T1000 (cell line): ENCODE measurements at regions not wholly inside any gene's neighbourhood (a gene's known extent, or its start where the extent isn't known, plus 50 kb on each side); places are given as distances from the start of the nearest gene placed in this dataset.

Experiments
- DNase-seq: peaks from one replicate; lab custom pipeline; 2025; ENCODE audit warnings: mixed read lengths; lab: John Stamatoyannopoulos, UW

- no peak for DNase-seq
Measured at GRCh38 chr15:77709135-77709886, 76.6 kb upstream of the LINGO1 start.

GRCh38 chr15:77706482-77707244, 74.0 kb upstream of the LINGO1 start:
- DNase-seq, result no peak

GRCh38 chr15:77702211-77702957, 69.7 kb upstream of the LINGO1 start:
- no peak for DNase-seq

- DNase-seq, result no peak
Measured at GRCh38 chr15:77698481-77698880, 65.8 kb upstream of the LINGO1 start.

- DNase-seq, result no peak
Measured at GRCh38 chr15:77697893-77698292, 65.2 kb upstream of the LINGO1 start.

DNA sequence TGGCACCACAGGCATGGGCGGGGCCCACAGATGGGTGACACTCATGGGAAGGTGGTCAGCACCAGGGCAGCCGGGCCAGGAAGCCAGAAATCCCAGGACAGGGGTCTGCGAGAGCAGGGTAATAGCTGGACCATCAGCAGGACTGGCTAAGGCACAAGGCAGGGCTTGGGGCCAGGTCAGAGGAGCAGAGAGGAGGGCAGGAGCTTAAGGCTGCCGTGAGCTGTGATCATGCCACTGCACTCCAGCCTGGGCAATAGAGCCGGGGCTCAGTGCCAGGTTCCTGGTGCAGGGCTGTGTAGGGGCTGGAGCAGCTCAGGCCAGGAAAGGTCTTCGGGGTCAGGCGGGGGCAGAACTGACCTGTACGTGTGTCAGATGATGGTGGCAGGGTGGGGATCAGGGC, 64.2 kb upstream of the LINGO1 start:
- no peak for DNase-seq

DNA sequence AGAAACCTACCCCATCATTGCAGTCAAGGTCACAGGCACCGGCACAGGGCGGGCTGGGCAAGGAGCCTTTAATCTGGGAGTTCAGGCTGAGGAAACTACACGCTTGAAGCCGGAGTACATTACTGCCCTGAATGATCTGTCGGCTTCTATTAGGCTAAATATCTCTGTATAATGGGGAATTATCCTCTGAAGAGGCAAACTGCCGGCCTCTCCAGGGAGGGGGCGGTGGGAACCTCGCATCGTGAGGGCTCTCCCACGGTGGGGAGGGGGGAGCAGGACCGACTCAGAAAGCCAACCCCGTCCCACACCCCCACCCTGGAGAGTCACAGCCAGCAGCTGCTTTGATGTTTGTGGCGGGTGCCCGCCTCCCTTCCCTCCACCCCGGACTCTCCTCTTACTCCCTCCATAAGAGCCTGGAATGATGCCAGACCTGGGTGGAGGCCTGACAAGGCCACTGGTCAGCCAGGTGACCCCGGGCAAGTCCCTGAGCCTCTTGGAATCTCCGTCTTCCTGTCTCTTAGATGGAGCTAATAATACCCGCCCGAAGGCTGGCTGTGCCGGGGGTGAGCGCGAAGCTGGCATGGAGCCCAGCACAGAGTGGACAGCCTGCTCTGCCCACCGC, 63.4 kb upstream of the LINGO1 start:
- DNase-seq, result no peak

- DNase-seq, result no peak
Measured at GRCh38 chr15:77695548-77695947, 62.8 kb upstream of the LINGO1 start.

GRCh38 chr15:77693576-77693975, 60.9 kb upstream of the LINGO1 start:
- no peak for DNase-seq

- no peak for DNase-seq
Measured at GRCh38 chr15:77692614-77693013, 59.9 kb upstream of the LINGO1 start.

DNA sequence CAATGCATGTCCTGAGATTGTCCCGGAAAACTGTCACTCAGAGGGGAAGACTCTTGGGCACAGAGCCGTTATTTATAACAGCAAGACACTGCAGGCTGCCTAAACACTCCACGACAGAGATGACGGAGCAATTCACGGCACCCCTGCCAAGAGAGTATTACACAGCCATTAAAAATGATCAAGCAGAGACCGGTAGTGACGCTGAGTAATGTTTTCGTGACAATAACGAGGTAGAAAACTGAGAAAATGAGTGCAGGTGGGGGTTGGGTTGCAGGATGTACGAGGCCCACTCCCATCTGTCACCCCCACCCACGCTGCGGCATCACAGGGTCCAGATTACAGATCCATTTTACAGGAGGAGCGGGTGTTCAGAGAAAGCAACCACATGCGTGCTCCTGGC, 58.9 kb upstream of the LINGO1 start:
- DNase-seq, result no peak

GRCh38 chr15:77689821-77690220, 57.1 kb upstream of the LINGO1 start:
- no peak for DNase-seq

DNA sequence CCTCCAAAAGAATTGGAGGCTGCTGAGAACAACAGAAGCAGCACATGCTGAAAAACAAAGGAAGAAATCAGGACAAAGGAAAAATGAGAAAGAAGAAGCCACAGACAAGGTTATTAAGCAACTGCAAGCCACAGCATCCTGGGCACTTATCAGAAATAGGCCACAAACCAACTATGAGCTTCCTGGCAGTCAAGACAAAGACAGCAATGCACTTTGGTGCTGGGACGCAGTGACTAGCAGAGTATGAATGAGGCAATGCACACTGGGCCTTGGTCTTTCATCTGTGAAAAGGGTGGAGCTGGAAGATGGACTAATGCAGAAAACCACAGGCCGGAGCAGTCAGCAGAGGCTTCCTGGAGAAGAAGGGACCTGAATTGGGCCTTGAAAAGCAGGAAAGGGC, 56.0 kb upstream of the LINGO1 start:
- DNase-seq, result no peak

DNA sequence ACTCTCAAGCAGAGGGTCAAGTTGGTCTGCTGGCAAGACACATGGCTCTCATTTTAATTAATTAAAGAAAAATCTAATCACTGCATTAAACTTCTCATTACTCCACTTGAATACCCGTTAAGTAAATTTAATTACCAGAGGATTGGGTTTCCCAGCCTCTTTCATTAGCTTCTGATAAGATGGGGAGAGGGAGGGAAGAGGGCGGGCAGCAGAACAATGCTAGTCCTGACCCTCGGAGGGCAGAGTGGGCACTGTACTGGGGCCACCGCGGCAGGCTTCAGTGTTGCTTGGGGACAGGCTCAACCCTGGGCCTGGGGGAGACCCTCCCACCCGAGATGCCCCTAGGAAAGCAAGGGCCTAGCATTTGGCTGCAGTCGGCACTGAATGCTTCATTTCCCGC, 55.6 kb upstream of the LINGO1 start:
- DNase-seq, result no peak

GRCh38 chr15:77685082-77685815, 52.5 kb upstream of the LINGO1 start:
- no peak for DNase-seq

DNA sequence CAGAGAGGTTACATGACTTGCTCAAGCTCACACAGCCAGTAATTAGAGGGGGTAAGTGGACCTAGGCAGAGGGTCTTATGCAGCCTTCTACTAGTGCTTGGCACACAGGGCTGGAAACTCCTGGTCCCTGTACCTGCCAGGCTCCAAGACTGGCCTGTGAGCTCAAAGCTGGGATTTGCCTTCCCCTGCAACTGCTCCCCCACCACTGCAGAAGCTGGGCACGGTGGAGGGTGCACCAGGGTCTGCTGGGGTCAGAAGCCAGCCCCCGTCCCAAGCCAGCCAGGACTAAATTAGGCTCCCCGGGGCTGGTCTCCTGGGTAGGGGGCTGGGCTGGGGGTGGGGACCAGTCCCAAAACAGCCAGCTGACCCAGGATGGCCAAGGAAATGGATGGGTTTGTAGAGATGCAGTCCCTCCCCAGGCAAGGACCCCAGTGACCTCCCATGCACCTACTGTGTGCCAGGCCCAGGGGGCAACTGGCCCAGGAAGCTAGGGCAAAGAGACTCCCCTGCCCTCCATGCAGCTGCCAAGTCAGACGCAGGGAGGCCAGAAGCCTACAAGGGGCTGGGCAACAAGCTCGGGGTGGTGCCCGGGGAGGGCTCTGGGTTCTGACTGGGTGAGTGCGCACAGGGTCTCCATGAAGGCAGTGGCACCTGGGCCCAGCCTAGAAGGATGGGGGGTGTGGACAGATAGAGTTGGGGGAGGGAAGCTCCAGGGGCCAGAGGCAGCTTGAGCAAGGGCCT, 51.8 kb upstream of the LINGO1 start:
- no peak for DNase-seq

DNA sequence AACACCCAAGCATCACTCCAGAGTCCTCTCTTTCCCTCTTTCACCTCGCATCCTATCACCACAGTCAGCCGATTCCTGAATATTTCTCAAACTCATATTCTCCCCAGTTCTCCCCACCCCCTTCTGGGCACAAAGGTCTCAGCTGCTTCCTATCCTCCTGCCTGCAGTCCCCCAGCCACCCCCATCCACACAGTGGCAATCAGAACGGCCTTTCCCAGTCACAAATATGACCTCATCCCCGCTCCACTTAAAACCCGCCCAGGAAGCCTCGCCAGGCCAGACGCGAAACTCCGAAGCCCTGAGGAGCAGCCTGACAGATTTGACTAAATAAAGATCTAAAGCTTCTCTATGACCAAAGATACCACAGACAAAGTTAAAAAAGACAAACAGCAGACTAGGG, 49.9 kb upstream of the LINGO1 start:
- DNase-seq, result no peak
